H9 (cell line): ENCODE measurements at regions not wholly inside any gene's neighbourhood (a gene's known extent, or its start where the extent isn't known, plus 50 kb on each side); places are given as distances from the start of the nearest gene placed in this dataset.

Source experiments
- DNase-seq: peaks from one replicate; pipeline ENCODE4 v3.0.0-alpha.2; 2017
- H2AFZ ChIP-seq: one replicate; pipeline ENCODE4 v1.6.1; 2013; ENCODE audit warnings: mild to moderate bottlenecking, low read length, control low read depth, moderate library complexity
- H2AK5ac ChIP-seq: 2 replicates; pipeline ENCODE4 v1.6.1; 2013; ENCODE audit warnings: low read length, control low read depth, mixed read lengths; ENCODE audit not compliant: insufficient read length
- H2BK120ac ChIP-seq: one replicate; pipeline ENCODE4 v1.6.1; 2013; ENCODE audit warnings: low read depth, mild to moderate bottlenecking, low read length, control low read depth, inconsistent platforms; ENCODE audit not compliant: poor library complexity, severe bottlenecking
- H2BK12ac ChIP-seq: 2 replicates; pipeline ENCODE4 v1.6.1; 2013; ENCODE audit warnings: low read length, control low read depth, mixed read lengths, low read depth; ENCODE audit not compliant: insufficient read length
- H2BK15ac ChIP-seq: 2 replicates; pipeline ENCODE4 v1.6.1; 2013; ENCODE audit warnings: low read depth, low read length, control low read depth
- H2BK20ac ChIP-seq: one replicate; pipeline ENCODE4 v1.6.1; 2013; ENCODE audit warnings: low read depth, mild to moderate bottlenecking, low read length, control low read depth, inconsistent platforms; ENCODE audit not compliant: poor library complexity, severe bottlenecking
- H2BK5ac ChIP-seq: 2 replicates; pipeline ENCODE4 v1.6.1; 2013; ENCODE audit warnings: low read length, control low read depth, mixed read lengths; ENCODE audit not compliant: insufficient read length
- H3K14ac ChIP-seq: 2 replicates; pipeline ENCODE4 v1.6.1; 2013; ENCODE audit warnings: low read length, control low read depth; ENCODE audit not compliant: insufficient read depth
- H3K18ac ChIP-seq: 2 replicates; pipeline ENCODE4 v1.6.1; 2013; ENCODE audit warnings: low read depth, mild to moderate bottlenecking, mixed read lengths, low read length, control low read depth; ENCODE audit not compliant: insufficient read length
- H3K23ac ChIP-seq: 2 replicates; pipeline ENCODE4 v1.6.1; 2013; ENCODE audit warnings: low read length, control low read depth, mixed read lengths, low read depth; ENCODE audit not compliant: insufficient read length
- H3K23me2 ChIP-seq: 2 replicates; pipeline ENCODE4 v1.6.1; 2013; ENCODE audit warnings: low read depth, mild to moderate bottlenecking, mixed read lengths, low read length, control low read depth; ENCODE audit not compliant: insufficient read length, poor library complexity, severe bottlenecking
- H3K27ac ChIP-seq: 2 replicates; pipeline ENCODE4 v1.5.1; 2013; ENCODE audit warnings: low read length, control low read depth, mixed read lengths, low read depth; ENCODE audit not compliant: insufficient read length
- H3K27me3 ChIP-seq: 2 replicates; pipeline ENCODE4 v1.6.1; 2013; ENCODE audit warnings: low read length, control low read depth, inconsistent platforms; ENCODE audit not compliant: insufficient read depth
- H3K4ac ChIP-seq: 2 replicates; pipeline ENCODE4 v1.6.1; 2013; ENCODE audit warnings: low read depth, mild to moderate bottlenecking, control low read depth, inconsistent platforms, low read length, moderate library complexity
- H3K4me1 ChIP-seq: 2 replicates; pipeline ENCODE4 v1.6.1; 2013; ENCODE audit warnings: low read length, control low read depth, inconsistent platforms; ENCODE audit not compliant: insufficient read depth
- H3K4me2 ChIP-seq: 2 replicates; pipeline ENCODE4 v1.6.1; 2013; ENCODE audit warnings: low read length, control low read depth, mixed read lengths; ENCODE audit not compliant: insufficient read length, insufficient read depth
- H3K56ac ChIP-seq: 2 replicates; pipeline ENCODE4 v1.6.1; 2013; ENCODE audit warnings: low read depth, mild to moderate bottlenecking, mixed read lengths, low read length, control low read depth; ENCODE audit not compliant: insufficient read length
- H3K79me1 ChIP-seq: 2 replicates; pipeline ENCODE4 v1.6.1; 2013; ENCODE audit warnings: low read depth, mild to moderate bottlenecking, moderate library complexity, low read length, control low read depth, inconsistent platforms; ENCODE audit not compliant: insufficient read depth, poor library complexity, severe bottlenecking
- H3K79me2 ChIP-seq: 2 replicates; pipeline ENCODE4 v1.6.1; 2013; ENCODE audit warnings: low read length, control low read depth, inconsistent platforms; ENCODE audit not compliant: insufficient read depth
- H3K9ac ChIP-seq: 2 replicates; pipeline ENCODE4 v1.6.1; 2013; ENCODE audit warnings: low read length, control low read depth, mixed read lengths; ENCODE audit not compliant: insufficient read length; ENCODE audit errors: extremely low read depth
- H3K9me3 ChIP-seq: one replicate; pipeline ENCODE4 v1.6.1; 2013; ENCODE audit warnings: low read depth, low read length, inconsistent platforms; ENCODE audit not compliant: control insufficient read depth
- H3T11ph ChIP-seq: one replicate; pipeline ENCODE4 v1.6.1; 2013; ENCODE audit warnings: mild to moderate bottlenecking, low read length, control low read depth, inconsistent platforms
- H4K20me1 ChIP-seq: one replicate; pipeline ENCODE4 v1.6.1; 2013; ENCODE audit not compliant: control insufficient read depth, insufficient read length, insufficient read depth
- H4K5ac ChIP-seq: 2 replicates; pipeline ENCODE4 v1.6.1; 2013; ENCODE audit warnings: low read depth, mild to moderate bottlenecking, mixed read lengths, low read length, control low read depth; ENCODE audit not compliant: insufficient read length
- H4K8ac ChIP-seq: replicated peaks from 2 replicates; pipeline ENCODE4 v1.6.1; 2013; ENCODE audit warnings: low read length, control low read depth, mixed read lengths, low read depth; ENCODE audit not compliant: insufficient read length
- H4K91ac ChIP-seq: 2 replicates; pipeline ENCODE4 v1.6.1; 2013; ENCODE audit warnings: low read depth, mild to moderate bottlenecking, moderate library complexity, mixed read lengths, low read length, control low read depth; ENCODE audit not compliant: insufficient read length
- H3K27ac Mint-ChIP-seq, 3 experiments: 2 replicates in 2 of 3; 3 replicates in 1 of 3; pipeline ENCODE4 v1.8.0; 2020 to 2021; ENCODE audit warnings: mixed read lengths in 3 of 3, mild to moderate bottlenecking in 1 of 3, moderate library complexity in 1 of 3
- H3K27me3 Mint-ChIP-seq: 2 replicates; pipeline ENCODE4 v1.8.0; 2021; ENCODE audit warnings: low read depth, mild to moderate bottlenecking, moderate library complexity, mixed read lengths
- H3K36me3 Mint-ChIP-seq, 3 experiments: 2 replicates in 2 of 3; 3 replicates in 1 of 3; pipeline ENCODE4 v1.8.0; 2020 to 2021; ENCODE audit warnings: low read depth in 3 of 3, mixed read lengths in 3 of 3; ENCODE audit not compliant: insufficient read depth in 1 of 3
- H3K4me1 Mint-ChIP-seq, 2 experiments: 2 replicates each; pipeline ENCODE4 v1.8.0; 2020; ENCODE audit warnings: mixed read lengths in 2 of 2
- H3K4me3 Mint-ChIP-seq, 2 experiments: 2 replicates in 1 of 2; 3 replicates in 1 of 2; pipeline ENCODE4 v1.8.0; 2020 to 2021; ENCODE audit warnings: mild to moderate bottlenecking in 2 of 2, mixed read lengths in 2 of 2, moderate library complexity in 1 of 2
- H3K9me3 Mint-ChIP-seq, 2 experiments: 2 replicates in 1 of 2; 3 replicates in 1 of 2; pipeline ENCODE4 v1.8.0; 2020; ENCODE audit warnings: mild to moderate bottlenecking in 2 of 2, mixed read lengths in 2 of 2, moderate library complexity in 1 of 2
- CTCF ChIP-seq: fragments of 200-600 bp; sonication (generic); conservative IDR thresholded peaks from 3 replicates; pipeline ENCODE4 v1.8.0; 2021; ENCODE audit warnings: antibody characterized with exemption, mild to moderate bottlenecking
- WGBS: extraction: QIAGEN DNeasy Blood & Tissue Kit; methylation state at CpG from one replicate; pipeline ENCODE4 v1.1.7; 2013; ENCODE audit warnings: missing lambda C conversion rate, low lambda C conversion rate, mixed read lengths; ENCODE audit not compliant: insufficient read length; ENCODE audit errors: extremely low coverage; 5-methylcytosine and 5-hydroxymethylcytosine counted together

DNA sequence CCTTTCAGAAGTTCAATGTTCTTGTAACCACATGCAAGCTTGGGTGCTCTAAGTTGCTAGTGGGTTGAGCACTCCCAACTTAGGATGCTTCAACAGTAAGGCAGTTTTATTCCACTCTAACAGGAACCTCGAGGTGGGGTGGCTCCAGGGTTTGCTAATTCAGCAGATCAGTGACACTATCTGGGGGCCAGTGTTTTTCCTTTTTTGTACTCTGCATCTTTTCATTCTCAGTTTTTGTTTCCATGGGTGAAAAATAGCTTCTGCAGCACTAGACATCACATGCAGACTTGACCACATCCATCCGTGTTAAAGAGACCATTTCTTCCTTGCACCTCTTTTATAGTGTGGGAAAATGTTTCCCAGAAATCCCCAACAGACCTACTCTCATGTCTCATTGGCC is 497.6 kb downstream of the STIM2 start:
- no peak for TF ChIP-seq CTCF
- H3K79me1 ChIP-seq: no peaks in the 10 kb centered on the region
- H3K23me2 ChIP-seq: no peaks in the 10 kb centered on the region
- no peak overlapping the region for H3K14ac ChIP-seq
- H2BK120ac ChIP-seq: no peak overlapping the region
- H2AFZ ChIP-seq: no peak overlapping the region
- H4K20me1 ChIP-seq: no peaks in the 10 kb centered on the region
- H3K56ac ChIP-seq: no peak overlapping the region
- no peak overlapping the region for H3K23ac ChIP-seq
- Mint-ChIP-seq H3K9me3 (peaks cover 2 to 3% of the 10 kb centered on the region in 2 experiments; a peak in 1 of 5 replicates), H3K36me3 (no peaks in the 10 kb centered on the region), H3K4me3 (no peak overlapping the region), H3K27ac (no peak overlapping the region), H3K4me1 (peaks cover 9 to 26% of the 10 kb centered on the region in 2 experiments), H3K27me3 (no peaks in the 10 kb centered on the region)
- H4K5ac ChIP-seq: no peak overlapping the region
- H4K8ac ChIP-seq: no peak overlapping the region
- H2BK20ac ChIP-seq: no peak overlapping the region
- no peak overlapping the region for H2AK5ac ChIP-seq
- H3K27ac ChIP-seq: no peak overlapping the region
- no peak overlapping the region for H2BK12ac ChIP-seq
- no peak overlapping the region for H3K18ac ChIP-seq
- H2BK15ac ChIP-seq: no peak overlapping the region
- no peaks in the 10 kb centered on the region for H3K9me3 ChIP-seq
- no peaks in the 10 kb centered on the region for H3K27me3 ChIP-seq
- H3K9ac ChIP-seq: no peak overlapping the region
- no peak overlapping the region for H4K91ac ChIP-seq
- no peak overlapping the region for H3K4me2 ChIP-seq
- no peak for DNase-seq
- H2BK5ac ChIP-seq: no peak overlapping the region
- H3T11ph ChIP-seq: no peak overlapping the region
- H3K4ac ChIP-seq: no peak overlapping the region
- WGBS: no CpG with 5 or more reads among the region's 2 CpGs
- no peaks in the 10 kb centered on the region; the same call in 1 of the 2 replicates for H3K4me1 ChIP-seq
- no peaks in the 10 kb centered on the region for H3K79me2 ChIP-seq
